Panc1 (cell line): ENCODE measurements at regions not wholly inside any gene's neighbourhood (a gene's known extent, or its start where the extent isn't known, plus 50 kb on each side); places are given as distances from the start of the nearest gene placed in this dataset.

Experiments
- ATAC-seq: fragments of 200-7000 bp; cut with Tn5 transposase; 2 replicates; pipeline ENCODE4 v1.9.1; 2020; ENCODE audit warnings: mild to moderate bottlenecking, moderate library complexity
- BruUV-seq: library from RNA; stranded (reverse); fragments of 400-500 nt; replicated peaks from 2 replicates; lab custom pipeline; 2021; lab: Mats Ljungman, UMichigan
- CTCF ChIA-PET: fragments of 300-600 bp; sonication (Branson Sonifier 250); formaldehyde crosslinking; loops from one replicate; lab custom pipeline; 2022; ENCODE audit warnings: antibody characterized with exemption; lab: Charles Lee
- POLR2A ChIA-PET: fragments of 300-600 bp; sonication (Branson Sonifier 250); formaldehyde crosslinking; loops from one replicate; lab custom pipeline; 2022; ENCODE audit warnings: antibody characterized with exemption; lab: Charles Lee
- DNase-seq: peaks from one replicate; pipeline ENCODE4 v3.0.0-alpha.2; 2010; ENCODE audit warnings: low read depth, low spot score
- H3K27ac ChIP-seq: 2 replicates; pipeline ENCODE4 v1.5.1; 2011; ENCODE audit warnings: mild to moderate bottlenecking, low read length, inconsistent platforms
- H3K27me3 ChIP-seq: fragments of 200-500 bp; sonication (Bioruptor generic); 2 replicates; pipeline ENCODE4 v1.6.0; 2014; ENCODE audit warnings: low read length, inconsistent platforms; ENCODE audit not compliant: control insufficient read depth, insufficient read depth
- H3K36me3 ChIP-seq: fragments of 200-500 bp; sonication (Bioruptor generic); 2 replicates; pipeline ENCODE4 v1.5.1; 2014; ENCODE audit warnings: inconsistent platforms, mild to moderate bottlenecking, low read length, moderate library complexity; ENCODE audit not compliant: control insufficient read depth, insufficient read depth
- H3K4me1 ChIP-seq: 2 replicates; pipeline ENCODE4 v1.5.1; 2011; ENCODE audit warnings: inconsistent platforms, mild to moderate bottlenecking, low read length, moderate library complexity; ENCODE audit not compliant: control insufficient read depth, insufficient read depth
- H3K4me3 ChIP-seq, 2 experiments: 2 replicates each; pipeline ENCODE4 v1.5.1; 2011 to 2012; ENCODE audit warnings: low read depth in 2 of 2, low read length in 2 of 2, mild to moderate bottlenecking in 2 of 2, inconsistent platforms in 1 of 2, moderate library complexity in 1 of 2
- H3K9me3 ChIP-seq: fragments of 200-500 bp; sonication (Bioruptor generic); 2 replicates; pipeline ENCODE4 v1.5.1; 2014; ENCODE audit warnings: low read depth, mild to moderate bottlenecking, inconsistent platforms, low read length, moderate library complexity; ENCODE audit not compliant: control insufficient read depth, insufficient read depth
- CTCF ChIP-seq: fragments of 450-650 bp; IDR thresholded peaks from 2 replicates; pipeline ENCODE4 v1.5.1; 2017; ENCODE audit warnings: mild to moderate bottlenecking
- POLR2AphosphoS5 ChIP-seq: IDR thresholded peaks from 2 replicates; pipeline ENCODE4 v1.6.1; 2012; ENCODE audit warnings: mild to moderate bottlenecking, low read depth, low read length, moderate library complexity
- REST ChIP-seq, 2 experiments: IDR thresholded peaks; 2 replicates each; pipeline ENCODE4 v1.6.1; 2011 to 2012; ENCODE audit warnings: low read depth in 2 of 2, control low read depth in 1 of 2, low read length in 1 of 2, mild to moderate bottlenecking in 1 of 2, moderate library complexity in 1 of 2; ENCODE audit not compliant: insufficient read depth in 1 of 2
- SIN3A ChIP-seq: IDR thresholded peaks from 2 replicates; pipeline ENCODE4 v1.6.1; 2012; ENCODE audit warnings: low read depth, mild to moderate bottlenecking, low read length, moderate library complexity, borderline replicate concordance; ENCODE audit not compliant: insufficient read depth
- TCF7L2 ChIP-seq: IDR thresholded peaks from 2 replicates; pipeline ENCODE4 v1.6.1; 2011; ENCODE audit warnings: mild to moderate bottlenecking, low read depth, low read length, inconsistent platforms
- in situ Hi-C: cut with HindIII; loops from 2 replicates; pipeline ENCODE4 v1.10.0; 2016; ENCODE audit warnings: low sequenced_read_pairs, low pct_unique_long_range_greater_than_20kb
- intact Hi-C: fragments of 100-400 bp; cut with micrococcal nuclease; formaldehyde crosslinking; loops from one replicate; pipeline ENCODE4 v1.10.0; 2022; ENCODE audit not compliant: unreplicated experiment

DNA sequence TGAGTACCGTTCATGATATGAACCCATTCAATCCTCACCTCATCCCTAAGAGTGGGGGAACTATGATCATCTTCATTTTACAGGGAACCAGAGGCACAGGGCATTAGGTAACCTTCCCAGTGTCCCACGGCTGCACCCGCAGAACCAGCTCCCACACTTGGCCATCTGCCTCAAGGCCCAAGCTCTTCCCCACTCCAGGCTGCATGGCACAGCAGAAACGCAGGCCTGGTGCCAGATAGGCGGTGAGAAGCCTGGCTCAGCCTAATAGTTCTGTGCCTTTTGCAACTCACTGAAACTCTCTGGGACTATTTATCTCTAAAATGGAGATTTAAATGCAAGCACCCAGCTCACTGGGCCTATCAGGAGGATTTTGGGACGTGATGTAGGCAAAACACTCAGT is 90.8 kb upstream of the ZNF618 start:
- no TSS peak for BruUV-seq
- Histone ChIP-seq H3K4me1 (no peaks in the 10 kb centered on the region), H3K27me3 (no peaks in the 10 kb centered on the region; the same call in 1 of the 2 replicates), H3K9me3 (no peaks in the 10 kb centered on the region), H3K36me3 (no peaks in the 10 kb centered on the region), H3K27ac (no peak overlapping the region), H3K4me3 (no peak overlapping the region)
- ChIA-PET CTCF (no interaction called here), POLR2A (no interaction called here)
- intact Hi-C loops (no loop called here), in situ Hi-C loops (no loop called here)
- no peak for DNase-seq
- no peak for TF ChIP-seq TCF7L2
- no peak for TF ChIP-seq SIN3A
- TF ChIP-seq CTCF = no peak
- TF ChIP-seq REST (IDR thresholded peaks at IDR 0.05; ENCODE audit: insufficient read depth in 1 of 2, low read depth in 2 of 2, low read length in 1 of 2) = no peak
- no peak for TF ChIP-seq POLR2AphosphoS5
- no peak for ATAC-seq

DNA sequence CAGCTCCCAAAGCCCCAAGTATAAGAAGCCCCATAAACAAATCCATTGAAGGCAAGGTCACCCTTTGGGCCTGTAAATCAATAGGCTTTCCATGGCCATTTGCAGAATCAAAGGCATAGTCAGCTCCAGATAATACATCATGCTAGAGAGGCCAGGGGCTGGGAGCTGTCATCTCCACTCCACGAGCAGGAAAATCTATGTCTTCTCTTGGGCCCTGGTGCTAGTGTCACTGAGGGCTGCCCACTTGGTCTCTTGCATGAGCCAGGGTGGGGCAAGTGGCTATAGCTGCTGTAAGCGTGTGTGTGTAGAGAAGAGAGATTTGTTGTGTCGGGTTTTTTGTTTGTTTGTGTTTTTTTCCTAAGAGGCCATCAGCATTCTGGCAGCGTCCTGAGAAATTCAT is 90.0 kb upstream of the ZNF618 start:
- no peak for DNase-seq
- Histone ChIP-seq H3K4me3 (no peak overlapping the region), H3K36me3 (no peaks in the 10 kb centered on the region), H3K4me1 (no peaks in the 10 kb centered on the region), H3K27me3 (no peaks in the 10 kb centered on the region; the same call in 1 of the 2 replicates), H3K9me3 (no peaks in the 10 kb centered on the region), H3K27ac (no peak overlapping the region)
- intact Hi-C loops (no loop called here), in situ Hi-C loops (no loop called here)
- TF ChIP-seq TCF7L2 (no peak), REST (IDR thresholded peaks at IDR 0.05; ENCODE audit: insufficient read depth in 1 of 2, low read depth in 2 of 2, low read length in 1 of 2) (no peak), POLR2AphosphoS5 (no peak), CTCF (no peak), SIN3A (no peak)
- no TSS peak for BruUV-seq
- ChIA-PET POLR2A (no interaction called here), CTCF (no interaction called here)
- ATAC-seq = no peak
